ENCODE measurements at regions not wholly inside any gene's neighbourhood (a gene's known extent, or its start where the extent isn't known, plus 50 kb on each side); places are given as distances from the start of the nearest gene placed in this dataset.

DNA sequence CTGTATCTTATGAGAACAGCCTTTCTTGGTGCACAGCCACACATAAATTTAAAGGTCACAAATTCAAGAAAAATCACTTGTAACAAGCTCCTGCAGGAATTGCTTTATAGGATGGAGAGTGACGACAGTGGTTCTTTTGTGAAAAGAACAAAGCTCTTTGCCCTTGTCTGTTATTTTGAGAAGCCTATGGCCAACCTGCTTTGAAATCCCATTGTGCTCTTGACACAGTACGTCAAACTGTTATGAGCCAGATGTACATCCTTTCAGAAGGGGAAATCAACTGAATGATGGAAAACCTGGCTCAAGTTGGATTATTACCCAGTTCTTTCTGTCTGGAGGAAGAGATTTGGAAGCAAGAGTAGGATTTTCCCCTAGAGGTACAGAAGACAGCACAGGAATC lies 1454.2 kb downstream of the ARAP2 start:
- BruUV-seq (replicated peaks) = no TSS peak
- DNase-seq (ENCODE audit: low read depth, low spot score) (no peak), ATAC-seq (no peak)
- ChIA-PET CTCF (no interaction called here), POLR2A (no interaction called here), RAD21 (ENCODE audit: low non-redundant PET in 1 of 2, low total read pairs in 2 of 2, uncharacterized antibody in 2 of 2, unreplicated experiment in 2 of 2) (no interaction called here)
- Histone ChIP-seq H3K79me2 (ENCODE audit: insufficient read depth, low read length) (no peaks in the 10 kb centered on the region), H3K4me2 (ENCODE audit: low read length) (no peak overlapping the region), H3K27ac (ENCODE audit: low read depth, low read length) (no peak overlapping the region), H3K4me1 (ENCODE audit: control insufficient read depth in 1 of 2, insufficient read depth in 2 of 2, low read length in 2 of 2) (no peaks in the 10 kb centered on the region), H4K20me1 (ENCODE audit: insufficient read depth) (no peaks in the 10 kb centered on the region), H3K27me3 (ENCODE audit: insufficient read depth, low read length) (no peaks in the 10 kb centered on the region), H3K36me3 (ENCODE audit: control insufficient read depth in 1 of 2, insufficient read depth in 2 of 2, low read length in 2 of 2) (no peaks in the 10 kb centered on the region), H3K4me3 (replicated peaks in 1 of 2; ENCODE audit: low read depth in 1 of 2, low read length in 2 of 2) (no peak overlapping the region), H2AFZ (ENCODE audit: low read depth, low read length, poor library complexity, severe bottlenecking) (no peak overlapping the region), H3K9me3 (ENCODE audit: control insufficient read depth in 1 of 2, insufficient read depth in 1 of 2, low read depth in 1 of 2, low read length in 2 of 2) (no peaks in the 10 kb centered on the region), H3K9ac (ENCODE audit: low read length) (no peak overlapping the region), H3K9me2 (ENCODE audit: insufficient read depth) (no peaks in the 10 kb centered on the region)
- intact Hi-C loops (cut with micrococcal nuclease) = no loop called here
- TF ChIP-seq MAX (IDR thresholded peaks at IDR 0.05) (no peak), FOSL1 (IDR thresholded peaks at IDR 0.05; ENCODE audit: low read depth) (no peak), EZH2phosphoT487 (IDR thresholded peaks at IDR 0.05; ENCODE audit: borderline replicate concordance) (no peak), RAD21 (IDR thresholded peaks at IDR 0.05; ENCODE audit: low read depth) (no peak), CEBPB (IDR thresholded peaks at IDR 0.05; ENCODE audit: low read depth) (no peak), SIN3A (IDR thresholded peaks at IDR 0.05; ENCODE audit: low read depth) (no peak), YY1 (IDR thresholded peaks at IDR 0.05; ENCODE audit: extremely low read depth, insufficient replicate concordance, low read depth, low read length) (no peak), ZFX (IDR thresholded peaks at IDR 0.05) (no peak), ELF1 (IDR thresholded peaks at IDR 0.05; ENCODE audit: borderline replicate concordance, low read depth) (no peak), SP1 (IDR thresholded peaks at IDR 0.05; ENCODE audit: low read depth) (no peak), JUND (IDR thresholded peaks at IDR 0.05) (no peak)
- TF ChIP-seq, protein P1, sequence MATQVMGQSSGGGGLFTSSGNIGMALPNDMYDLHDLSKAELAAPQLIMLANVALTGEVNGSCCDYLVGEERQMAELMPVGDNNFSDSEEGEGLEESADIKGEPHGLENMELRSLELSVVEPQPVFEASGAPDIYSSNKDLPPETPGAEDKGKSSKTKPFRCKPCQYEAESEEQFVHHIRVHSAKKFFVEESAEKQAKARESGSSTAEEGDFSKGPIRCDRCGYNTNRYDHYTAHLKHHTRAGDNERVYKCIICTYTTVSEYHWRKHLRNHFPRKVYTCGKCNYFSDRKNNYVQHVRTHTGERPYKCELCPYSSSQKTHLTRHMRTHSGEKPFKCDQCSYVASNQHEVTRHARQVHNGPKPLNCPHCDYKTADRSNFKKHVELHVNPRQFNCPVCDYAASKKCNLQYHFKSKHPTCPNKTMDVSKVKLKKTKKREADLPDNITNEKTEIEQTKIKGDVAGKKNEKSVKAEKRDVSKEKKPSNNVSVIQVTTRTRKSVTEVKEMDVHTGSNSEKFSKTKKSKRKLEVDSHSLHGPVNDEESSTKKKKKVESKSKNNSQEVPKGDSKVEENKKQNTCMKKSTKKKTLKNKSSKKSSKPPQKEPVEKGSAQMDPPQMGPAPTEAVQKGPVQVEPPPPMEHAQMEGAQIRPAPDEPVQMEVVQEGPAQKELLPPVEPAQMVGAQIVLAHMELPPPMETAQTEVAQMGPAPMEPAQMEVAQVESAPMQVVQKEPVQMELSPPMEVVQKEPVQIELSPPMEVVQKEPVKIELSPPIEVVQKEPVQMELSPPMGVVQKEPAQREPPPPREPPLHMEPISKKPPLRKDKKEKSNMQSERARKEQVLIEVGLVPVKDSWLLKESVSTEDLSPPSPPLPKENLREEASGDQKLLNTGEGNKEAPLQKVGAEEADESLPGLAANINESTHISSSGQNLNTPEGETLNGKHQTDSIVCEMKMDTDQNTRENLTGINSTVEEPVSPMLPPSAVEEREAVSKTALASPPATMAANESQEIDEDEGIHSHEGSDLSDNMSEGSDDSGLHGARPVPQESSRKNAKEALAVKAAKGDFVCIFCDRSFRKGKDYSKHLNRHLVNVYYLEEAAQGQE (IDR thresholded peaks at IDR 0.05; ENCODE audit: low read depth) = no peak
- TF ChIP-seq, protein P2, sequence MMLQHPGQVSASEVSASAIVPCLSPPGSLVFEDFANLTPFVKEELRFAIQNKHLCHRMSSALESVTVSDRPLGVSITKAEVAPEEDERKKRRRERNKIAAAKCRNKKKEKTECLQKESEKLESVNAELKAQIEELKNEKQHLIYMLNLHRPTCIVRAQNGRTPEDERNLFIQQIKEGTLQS (IDR thresholded peaks at IDR 0.05) = no peak
- TF ChIP-seq, protein P3, sequence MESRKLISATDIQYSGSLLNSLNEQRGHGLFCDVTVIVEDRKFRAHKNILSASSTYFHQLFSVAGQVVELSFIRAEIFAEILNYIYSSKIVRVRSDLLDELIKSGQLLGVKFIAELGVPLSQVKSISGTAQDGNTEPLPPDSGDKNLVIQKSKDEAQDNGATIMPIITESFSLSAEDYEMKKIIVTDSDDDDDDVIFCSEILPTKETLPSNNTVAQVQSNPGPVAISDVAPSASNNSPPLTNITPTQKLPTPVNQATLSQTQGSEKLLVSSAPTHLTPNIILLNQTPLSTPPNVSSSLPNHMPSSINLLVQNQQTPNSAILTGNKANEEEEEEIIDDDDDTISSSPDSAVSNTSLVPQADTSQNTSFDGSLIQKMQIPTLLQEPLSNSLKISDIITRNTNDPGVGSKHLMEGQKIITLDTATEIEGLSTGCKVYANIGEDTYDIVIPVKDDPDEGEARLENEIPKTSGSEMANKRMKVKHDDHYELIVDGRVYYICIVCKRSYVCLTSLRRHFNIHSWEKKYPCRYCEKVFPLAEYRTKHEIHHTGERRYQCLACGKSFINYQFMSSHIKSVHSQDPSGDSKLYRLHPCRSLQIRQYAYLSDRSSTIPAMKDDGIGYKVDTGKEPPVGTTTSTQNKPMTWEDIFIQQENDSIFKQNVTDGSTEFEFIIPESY (IDR thresholded peaks at IDR 0.05; ENCODE audit: extremely low read depth, insufficient replicate concordance, low read length) = no peak

All from HCT116 (cell line).